Activated T-cell treated with anti-CD3 and anti-CD28 coated beads, Interleukin-2, amount 50 U/mL, for 48 hours (primary cell): ENCODE measurements at regions not wholly inside any gene's neighbourhood (a gene's known extent, or its start where the extent isn't known, plus 50 kb on each side); places are given as distances from the start of the nearest gene placed in this dataset.

Experiments used
- DNase-seq, 2 experiments: peaks; one replicate each; pipeline ENCODE4 v3.0.0-alpha.2; 2020

DNA sequence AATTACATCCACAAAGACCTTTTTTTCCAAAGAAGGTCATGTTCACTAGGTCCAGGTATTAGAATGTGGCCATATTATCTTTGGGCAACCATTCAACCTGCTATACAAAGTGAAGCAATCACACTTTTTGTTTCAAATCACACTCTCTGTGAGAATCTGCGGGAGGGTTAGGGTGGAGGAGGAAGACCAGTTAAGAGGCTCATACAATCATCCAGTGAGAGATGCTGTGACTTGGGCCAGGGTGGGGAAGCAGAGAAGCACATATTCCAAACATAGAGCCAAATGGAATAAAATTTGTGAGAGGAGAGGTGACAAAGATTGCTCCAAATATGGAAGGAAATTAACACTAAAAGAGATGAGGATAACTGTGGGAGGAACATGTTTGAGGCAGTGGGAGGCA lies 351.6 kb downstream of the CYRIA start:
- DNase-seq = no peak

DNA sequence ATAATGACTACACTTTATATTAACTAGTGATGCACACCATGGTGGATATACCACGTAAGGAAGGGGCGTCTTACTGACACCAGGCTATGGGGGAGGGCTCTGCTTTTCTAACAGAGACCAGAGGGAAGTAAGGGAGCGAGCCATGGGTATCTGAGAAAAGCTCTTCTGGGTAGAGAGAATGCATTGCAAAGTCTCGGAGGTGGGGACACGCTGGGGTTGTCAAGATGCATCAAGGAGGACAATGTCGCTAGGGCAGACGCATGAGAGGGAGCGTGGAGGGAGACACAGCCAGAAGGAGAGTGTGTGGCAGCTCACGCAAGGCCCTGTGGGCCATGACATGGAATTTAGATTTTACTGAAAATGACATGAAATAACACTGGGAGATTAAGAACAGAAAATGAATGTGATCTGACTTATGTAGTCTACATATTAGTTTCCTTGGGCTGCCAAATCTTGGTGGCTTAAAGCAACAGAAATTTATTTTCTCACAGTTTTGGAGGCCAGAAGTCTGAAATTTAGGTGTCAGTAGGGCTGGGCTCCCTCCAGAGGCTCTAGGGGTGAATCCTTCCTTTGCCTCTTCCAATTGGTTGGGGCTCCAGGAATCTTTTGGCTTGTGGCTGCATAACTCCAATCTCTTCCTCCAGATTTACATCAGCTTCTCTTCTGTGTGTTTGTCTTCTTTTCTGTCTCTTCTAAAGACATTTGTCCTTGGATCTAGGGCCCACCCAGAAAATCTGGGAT lies 352.2 kb downstream of the CYRIA start:
- DNase-seq = no peak

DNA sequence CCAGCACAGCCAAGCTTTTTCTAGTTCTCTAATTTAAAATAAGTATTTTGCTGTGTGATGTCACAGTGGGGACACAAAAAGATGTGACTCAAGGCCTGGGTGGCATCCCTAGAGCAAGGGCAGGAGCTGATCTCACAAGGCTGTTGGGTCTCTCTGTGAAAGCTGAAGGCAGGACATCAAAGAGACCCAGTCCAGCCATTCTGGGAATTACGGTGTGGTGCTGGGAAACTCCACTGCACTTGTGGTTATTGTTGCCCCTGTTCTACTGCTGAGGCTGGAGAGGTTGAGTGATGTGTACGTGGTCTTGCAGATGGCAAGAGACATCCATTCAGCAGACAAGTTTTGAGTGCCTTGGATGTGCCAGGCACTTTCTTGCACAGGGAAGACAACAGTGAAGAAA lies 352.9 kb downstream of the CYRIA start:
- DNase-seq = no peak

DNA sequence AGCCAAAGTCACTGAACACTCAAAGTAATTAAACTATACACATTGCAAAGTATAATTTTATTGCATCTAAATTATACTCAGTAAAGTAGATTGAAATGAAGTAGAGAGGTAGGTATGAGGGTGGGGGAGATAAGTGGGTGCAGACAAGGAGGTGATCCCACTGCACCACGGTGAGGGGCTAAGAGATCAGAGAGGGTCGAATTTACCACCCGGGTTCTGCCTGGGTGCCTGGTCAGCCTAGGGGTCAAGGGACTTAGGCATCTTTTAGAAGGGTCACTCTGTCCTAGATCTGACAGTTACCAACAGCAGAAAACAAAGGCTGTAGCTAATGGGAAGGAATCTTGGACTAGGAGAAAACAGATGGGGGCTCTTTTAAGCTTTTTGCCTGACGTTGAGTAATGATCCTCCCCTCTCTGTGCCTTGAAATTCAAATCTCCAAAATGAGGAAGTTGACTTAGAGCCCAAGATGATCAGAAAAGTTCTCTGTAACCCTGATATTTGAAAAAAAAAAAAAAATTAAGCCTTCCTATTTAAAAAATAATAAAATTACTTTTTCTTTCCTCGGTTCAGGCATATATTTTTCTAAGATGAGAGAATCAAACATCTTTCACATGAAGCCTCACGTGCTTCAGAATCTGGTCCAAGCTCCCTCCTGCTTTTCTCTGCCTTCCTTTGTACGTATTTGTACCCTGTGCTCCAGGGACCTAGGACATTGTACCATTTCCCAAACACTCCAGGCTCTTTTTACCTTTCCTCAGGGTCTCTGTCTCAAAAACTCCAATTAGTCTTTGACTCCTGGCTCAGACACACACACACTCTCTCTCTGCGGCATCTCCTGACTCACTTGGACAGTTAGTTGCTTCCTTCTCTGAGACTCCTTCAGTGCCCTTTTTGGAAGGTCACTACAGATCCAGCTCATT lies 353.9 kb downstream of the CYRIA start:
- DNase-seq = no peak

DNA sequence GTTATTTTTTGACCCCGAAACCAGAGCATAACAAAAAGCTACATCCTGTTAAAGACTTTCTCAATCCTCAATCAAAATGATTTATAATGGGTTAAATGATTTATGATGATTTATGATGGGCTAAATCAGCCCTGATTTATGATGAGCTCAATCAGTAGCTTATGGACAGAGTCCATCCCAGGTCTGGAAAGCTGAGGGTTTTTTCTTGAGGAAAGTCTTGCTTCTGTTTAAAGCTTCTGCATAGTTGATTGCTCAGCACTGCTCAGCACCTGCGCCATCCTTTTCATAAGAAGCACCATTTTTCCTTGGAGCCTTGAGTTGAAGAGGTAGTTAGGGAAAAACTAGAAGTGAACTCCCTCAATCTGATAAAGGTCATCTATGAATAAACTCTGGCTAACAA lies 356.8 kb downstream of the CYRIA start:
- no peak for DNase-seq

DNA sequence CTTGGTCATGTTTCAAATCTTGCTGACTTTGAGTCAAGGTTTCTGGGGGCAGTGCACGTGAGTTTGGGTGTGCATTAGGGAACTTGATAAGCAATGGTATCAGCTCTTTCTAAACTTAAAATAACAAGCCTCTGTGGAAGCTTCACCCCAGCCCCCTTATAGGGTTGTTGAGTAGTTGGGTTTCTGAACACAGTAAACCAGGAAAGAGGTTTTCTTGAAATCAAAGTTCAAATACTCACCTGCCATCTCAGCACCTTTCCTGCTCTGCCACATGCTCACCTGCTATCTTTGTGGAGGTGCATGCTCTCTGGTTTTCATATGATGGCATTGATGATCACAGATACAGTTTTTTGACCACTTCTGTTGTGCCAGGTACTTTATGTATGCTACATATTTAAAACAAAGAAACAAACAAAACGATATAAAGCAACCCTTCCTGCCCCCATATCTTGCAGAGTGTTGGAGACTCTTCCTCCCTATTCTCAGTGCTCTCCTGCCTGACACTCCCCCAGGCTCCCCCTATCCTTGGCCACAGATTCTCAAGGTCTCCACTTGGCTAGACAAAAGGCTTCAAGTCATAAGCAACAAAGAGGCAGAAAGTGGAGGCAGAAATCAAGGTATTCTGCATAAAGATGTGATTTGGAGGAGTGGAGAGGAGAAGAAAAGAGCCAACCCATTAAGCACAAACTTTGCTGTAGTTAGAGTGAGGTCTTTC lies 360.6 kb downstream of the CYRIA start:
- DNase-seq = no peak

DNA sequence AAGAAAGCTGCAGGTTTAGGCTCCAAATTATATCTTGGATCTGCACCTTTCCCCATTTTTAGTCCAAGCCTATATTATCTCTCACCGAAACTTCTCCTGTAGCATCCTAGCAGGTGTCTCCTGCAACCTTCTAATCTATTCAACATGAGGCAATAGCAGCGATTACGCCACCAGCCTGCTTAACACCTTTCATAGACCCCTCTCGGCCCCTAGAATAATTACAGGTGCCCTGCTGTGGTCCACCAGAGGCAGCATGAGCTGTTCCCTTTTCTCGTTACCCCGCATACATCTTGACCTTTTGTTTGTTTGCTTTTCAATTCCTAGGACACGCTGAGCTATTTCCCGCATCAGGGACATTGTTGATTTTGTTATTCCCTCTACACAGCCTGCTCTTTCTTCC lies 361.9 kb downstream of the CYRIA start:
- no peak for DNase-seq

DNA sequence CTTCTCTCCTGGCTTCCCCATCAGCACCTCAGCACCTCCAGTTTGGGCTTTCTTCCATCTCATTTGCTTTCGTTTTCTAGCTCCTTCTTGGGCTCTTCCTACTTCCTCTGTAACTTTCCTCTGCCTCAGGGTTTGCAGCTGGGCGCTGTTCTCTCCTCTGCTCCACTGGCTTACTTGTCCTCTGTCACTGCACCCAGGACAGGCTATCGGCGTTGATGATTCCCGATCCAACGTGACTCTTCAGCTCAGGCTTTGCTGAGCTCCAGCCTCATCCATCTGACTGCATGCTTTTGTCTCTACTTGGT lies 362.4 kb downstream of the CYRIA start:
- DNase-seq = no peak

DNA sequence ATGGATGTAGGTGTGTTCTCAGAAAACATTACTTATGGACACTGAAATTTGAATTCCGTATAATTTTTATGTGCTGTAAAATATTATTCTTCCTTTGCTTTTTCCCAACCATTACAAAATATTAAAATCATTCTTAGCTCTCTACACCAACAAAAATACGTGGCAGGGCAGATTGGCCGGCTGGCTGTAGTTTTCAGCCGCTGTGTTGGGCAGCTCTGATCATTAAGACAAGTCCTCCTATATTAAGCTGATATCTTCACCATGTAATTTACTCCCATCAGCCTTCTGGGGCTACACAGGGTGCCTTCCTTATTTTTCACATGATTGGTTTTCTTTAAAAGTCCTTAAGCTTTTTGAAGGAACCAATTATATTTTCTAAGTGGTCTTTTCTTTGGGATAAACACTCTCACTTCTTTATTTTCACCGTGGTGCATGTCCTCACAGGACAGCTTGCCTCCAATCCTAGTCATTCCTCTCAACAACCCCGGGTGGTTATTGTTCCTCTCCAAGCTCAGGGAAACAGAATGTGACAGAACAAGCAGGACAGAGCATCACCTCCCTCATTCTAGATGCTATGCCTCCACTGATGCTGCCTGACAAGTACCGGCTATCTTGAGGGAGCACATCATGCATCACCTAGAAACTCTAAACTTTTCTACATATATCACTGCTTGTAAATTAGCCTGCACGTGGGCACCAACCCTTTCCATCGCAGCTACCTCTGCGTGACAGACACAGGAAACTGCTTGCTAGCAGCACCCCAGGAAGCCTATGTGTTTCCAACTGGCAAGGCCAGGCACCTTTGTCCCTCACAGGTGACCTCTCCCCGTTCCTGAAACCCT lies 362.3 kb downstream of the MYCN start:
- no peak for DNase-seq

DNA sequence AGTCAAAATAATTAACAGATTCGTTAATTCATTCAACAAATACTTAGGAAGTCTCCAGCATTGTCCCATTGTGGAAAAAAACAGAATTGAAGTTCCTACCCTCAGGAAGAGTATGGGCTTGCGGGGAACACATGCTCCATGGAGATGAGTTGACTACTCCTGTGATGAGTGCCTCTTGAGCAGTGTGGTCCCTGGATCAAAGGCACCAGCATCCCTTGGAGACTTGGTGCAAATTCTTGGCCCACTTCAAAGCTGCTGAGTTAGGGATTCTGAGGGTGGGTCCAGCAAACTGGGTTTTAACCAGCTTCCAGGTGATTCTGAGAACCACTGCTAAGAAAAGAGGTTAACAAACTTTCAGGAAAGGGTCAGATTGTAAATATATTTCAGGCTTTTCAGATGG lies 361.6 kb downstream of the MYCN start:
- no peak for DNase-seq

DNA sequence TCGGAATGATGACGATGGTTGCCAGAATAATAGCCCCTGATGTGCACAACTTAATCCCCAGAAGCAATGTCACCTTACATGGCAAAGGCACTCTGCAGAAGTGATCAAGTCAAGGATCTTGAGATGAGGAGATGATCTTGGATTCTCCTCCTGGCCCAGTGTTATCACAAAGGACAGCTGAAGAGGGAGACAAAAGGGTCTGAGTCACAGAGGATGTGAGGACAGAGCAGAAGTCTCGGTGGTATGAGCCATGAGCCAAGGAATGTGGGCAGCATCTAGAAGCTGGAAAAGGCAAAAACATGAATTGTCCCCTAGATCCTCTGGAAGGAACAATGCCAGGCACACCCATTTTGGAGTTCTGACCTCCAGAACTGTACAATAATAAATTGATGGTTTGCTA lies 358.5 kb downstream of the MYCN start:
- no peak for DNase-seq

DNA sequence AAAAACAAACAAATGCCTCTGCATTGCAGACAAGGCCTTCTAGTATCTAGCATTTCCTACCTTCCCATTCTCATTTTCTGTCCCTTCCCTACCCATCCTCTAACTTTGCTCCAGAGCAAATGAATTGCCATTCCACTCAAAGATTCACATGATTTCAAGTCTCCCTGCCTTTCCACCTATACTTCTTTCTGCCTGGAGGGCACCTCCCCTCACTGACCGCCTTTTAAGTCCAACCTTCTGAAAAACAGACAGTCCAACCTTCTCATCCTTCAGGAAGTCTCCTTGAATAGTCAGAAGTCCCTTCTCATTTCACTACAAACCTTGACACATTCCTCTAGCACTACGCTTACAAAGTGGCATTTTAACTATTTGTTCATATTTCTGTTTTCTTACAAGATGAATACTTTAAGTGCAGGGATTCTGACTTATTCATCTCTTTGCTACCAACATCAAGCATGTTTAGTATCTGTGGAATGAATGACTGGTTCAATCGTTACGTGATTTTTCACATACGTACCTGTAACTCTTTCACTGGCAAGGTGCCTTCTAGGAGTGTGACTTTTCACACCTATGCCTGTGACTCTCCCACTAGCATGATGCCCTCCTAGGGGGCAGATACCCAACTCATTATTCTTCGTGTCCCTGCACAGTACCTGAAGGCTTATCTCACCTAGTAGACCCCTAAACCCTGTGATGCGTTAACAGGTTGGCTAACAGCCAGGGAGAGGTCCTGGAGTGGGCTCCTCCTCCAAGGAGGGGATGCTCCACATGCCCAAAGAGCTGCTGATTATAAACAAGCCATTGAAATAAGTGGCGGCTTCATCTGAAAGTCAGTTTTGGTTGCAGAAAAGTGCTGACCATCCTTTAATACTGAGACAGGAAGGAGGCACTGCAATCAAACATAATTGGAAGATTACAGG lies 356.2 kb downstream of the MYCN start:
- no peak for DNase-seq

DNA sequence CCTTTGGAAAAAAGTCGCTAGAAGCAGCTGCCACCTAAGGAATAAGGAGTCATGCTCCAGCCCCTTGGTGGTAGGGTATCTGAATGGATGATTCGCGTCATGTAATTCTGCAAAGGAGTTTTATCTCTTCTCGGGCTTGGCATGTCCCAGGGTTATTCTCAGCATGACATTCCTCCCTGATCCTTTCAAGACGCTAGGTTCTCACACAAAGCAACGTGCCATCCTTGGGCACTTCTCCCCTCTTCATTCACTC lies 355.6 kb downstream of the MYCN start:
- DNase-seq = no peak

DNA sequence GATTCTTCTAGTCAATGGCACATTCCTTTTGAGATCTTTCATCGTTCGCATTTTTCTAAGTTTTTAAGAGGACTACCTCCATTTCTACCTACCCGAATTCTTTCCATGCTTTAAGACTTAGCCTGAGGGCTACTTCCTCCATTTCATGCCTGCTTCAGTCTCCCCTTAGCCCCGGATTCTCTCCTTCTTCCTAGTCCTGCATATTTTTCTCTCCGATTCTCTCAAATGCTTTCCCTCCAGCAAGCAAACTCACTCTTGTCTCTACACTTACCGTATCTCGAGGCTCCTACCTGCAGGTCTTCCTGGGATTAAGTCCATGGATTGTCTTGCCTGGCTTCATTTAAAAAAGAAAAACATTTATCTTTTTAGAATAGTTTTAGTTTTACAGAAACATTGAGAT lies 354.4 kb downstream of the MYCN start:
- DNase-seq = no peak

DNA sequence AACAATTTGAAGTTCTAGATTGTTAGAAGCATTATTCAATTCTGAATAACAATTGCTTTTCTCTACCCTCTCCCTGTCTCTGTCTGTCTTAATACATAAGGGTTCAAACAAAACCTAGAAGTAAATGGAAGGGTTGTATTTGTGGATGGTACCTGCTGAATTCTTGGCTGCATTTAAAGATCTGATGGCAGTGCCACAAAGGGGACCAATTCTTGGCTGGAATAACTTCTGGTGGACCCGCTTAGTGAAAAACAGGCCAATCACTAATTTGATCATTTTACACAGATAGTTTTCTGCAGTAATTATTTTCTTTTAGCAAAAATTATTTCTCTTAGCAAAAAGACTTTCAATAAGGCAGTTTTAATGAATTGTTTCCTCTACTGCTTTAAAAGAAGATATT lies 353.5 kb downstream of the MYCN start:
- DNase-seq = no peak

DNA sequence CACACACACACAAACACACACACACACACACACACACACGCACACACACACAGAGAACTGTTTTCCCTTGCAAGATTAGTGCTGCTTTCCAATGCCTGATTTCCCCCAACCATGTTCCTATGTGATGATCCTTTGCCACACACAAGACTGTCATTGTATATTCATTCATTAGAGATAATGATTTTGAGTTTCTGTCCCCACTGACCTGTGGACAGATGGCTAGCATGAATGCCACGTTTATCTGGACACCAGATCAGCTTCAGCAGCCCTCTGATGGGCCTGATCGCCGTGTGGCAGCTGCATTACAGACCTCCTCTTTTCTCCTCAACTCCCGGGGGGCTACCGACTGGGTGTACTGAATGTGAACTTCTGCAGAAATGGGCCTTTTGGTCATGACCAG lies 353.0 kb downstream of the MYCN start:
- no peak for DNase-seq

DNA sequence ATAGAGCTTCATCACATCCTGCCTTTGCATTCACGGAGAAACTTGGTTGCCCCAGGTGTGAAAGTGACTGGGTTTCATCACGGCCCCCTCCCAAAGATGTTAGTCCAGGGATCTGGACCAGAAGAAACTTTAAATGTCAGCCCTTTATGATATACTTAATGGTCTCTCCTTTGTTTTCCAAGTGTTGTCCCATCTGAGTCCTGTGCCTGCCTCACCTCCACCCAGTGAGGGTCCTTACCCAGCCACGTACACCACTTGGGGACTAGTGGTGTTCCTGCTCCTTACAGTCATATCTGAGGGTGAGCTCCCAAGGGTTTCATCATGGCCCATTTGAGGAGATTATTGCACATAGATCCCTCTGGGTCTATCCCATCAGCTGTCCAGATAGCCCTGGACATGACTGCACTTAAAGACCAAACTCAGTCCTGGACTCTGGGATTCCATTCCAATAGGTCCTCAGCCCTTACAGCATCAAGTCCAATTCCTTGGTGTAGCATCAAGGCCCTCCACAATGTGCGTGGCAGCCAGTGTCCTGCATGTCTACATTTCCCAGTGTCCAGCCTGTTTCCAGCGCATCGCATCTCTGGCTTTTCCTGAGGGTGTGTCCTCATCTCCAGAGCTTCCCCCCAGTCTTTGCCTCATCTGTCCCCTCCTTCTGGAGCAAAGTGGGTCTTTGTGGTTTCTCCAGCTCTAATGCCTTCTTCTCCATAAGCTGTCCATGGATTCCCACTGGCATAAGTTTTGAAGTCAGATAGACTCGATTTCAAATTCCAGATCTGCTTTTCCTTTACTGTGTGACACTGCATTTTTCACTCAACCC lies 351.6 kb downstream of the MYCN start:
- DNase-seq = no peak

DNA sequence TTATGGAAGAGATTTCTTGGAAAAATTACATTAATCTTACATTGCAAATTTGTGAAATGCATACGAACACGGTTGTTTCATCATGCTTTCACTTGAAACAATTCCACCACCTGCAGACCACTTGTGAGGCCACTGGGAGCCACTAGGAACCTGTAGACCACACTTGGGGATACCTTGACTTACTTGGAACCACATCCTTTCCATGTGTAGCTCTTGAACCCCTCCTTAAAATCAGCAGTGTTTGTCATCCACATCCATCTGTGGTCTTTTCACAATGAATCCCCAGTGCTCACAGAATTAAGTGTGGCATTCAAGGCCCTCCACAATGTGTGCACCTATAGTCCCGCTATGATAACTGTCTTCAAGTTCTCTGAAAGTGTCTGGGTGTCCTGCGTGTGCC lies 350.9 kb downstream of the MYCN start:
- DNase-seq = no peak

DNA sequence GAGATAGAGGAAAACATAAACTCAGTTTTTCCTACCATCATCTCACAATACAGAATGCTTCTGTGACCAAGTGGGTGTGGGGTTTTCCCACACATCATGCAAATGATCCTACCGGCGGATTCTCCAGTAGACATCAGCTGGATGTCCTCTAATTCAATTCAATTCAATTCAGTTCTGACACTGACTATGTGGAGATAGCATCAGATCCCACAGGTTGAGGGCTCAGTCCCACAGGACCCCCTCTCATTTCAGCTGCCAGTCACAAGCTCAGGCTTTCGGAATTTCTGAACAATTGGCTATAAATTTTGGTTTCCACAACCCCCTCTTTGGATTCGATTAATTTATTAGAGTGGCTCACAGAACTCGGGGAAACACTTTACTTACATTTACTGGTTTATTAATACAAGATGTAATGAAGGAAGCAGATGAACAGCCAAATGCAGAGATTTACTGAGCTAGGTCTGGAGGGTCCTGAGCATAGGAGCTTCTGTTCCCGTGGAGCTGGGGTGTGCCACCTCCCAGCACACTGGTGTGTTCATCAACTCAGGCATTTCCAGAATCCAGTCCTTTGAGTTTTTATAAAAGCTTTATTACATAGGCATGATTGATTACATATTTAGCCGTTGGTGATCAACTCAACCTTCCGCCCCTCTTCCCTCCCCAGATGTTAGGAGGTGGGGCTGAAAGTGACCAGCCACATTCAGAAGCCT lies 350.1 kb downstream of the MYCN start:
- no peak for DNase-seq

DNA sequence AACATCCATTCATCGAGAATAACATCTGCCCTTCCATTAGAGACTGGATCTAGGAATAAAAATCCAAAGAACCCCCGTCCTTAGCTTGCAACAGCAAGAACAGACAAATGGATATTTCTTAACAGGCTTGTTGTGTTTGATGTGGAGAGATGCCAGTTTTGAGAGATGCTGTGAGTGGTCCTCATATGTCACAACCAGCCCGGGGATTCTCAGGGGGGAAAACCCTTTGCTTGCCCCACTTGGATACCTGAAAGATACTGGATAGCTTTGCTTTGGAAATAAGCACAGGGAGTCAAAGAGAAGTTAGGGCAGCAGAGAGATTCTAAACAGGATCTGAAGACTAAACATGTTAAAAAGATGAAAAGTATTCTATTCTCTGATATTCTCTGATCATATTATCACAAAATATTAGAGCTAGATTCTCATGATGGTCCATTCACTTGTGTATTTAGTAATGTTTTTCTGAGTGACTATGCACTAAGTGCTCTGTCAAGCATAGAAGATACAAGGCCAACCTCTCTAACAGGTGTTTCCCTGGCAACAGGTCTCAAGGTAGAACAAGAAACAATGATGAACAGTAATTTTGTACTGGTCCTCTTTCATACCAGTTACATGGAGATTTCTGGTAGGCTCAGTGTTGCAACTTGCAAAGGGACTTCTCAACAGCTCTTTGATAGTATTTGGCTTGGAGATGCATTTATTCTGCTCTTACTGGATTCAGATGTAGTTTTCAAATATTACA lies 348.2 kb downstream of the MYCN start:
- DNase-seq = no peak
